K562 (cell line): ENCODE measurements at regions not wholly inside any gene's neighbourhood (a gene's known extent, or its start where the extent isn't known, plus 50 kb on each side); places are given as distances from the start of the nearest gene placed in this dataset.

Experiments used
- ATAC-seq: fragments of 200-7000 bp; cut with Tn5 transposase; 3 replicates; pipeline ENCODE4 v1.9.1; 2020; ENCODE audit warnings: moderate library complexity
- BruUV-seq: library from RNA; stranded (reverse); fragments of 400-500 nt; replicated peaks from 2 replicates; lab custom pipeline; 2021; lab: Mats Ljungman, UMichigan
- CTCF ChIA-PET: fragments of 300-600 bp; formaldehyde crosslinking; extraction: SDS; loops from one replicate; lab custom pipeline; 2021; ENCODE audit warnings: low intra/inter-chr PET ratio; lab: Yijun Ruan, JAX
- POLR2A ChIA-PET: fragments of 300-600, 350-650 bp; sonication (Branson Sonifier 250); formaldehyde crosslinking; extraction: SDS; loops from one replicate; lab custom pipeline; 2021; ENCODE audit warnings: antibody characterized with exemption, inconsistent platforms; lab: Yijun Ruan, JAX
- DNase-seq, 4 experiments: peaks; one replicate each; pipeline versions ENCODE4 v3.0.0 to v3.0.0-alpha.2; 2011 to 2018; ENCODE audit warnings: low spot score in 3 of 4, mixed read lengths in 3 of 4; ENCODE audit errors: extremely low read depth in 1 of 4
- FAIRE-seq: peaks from 2 replicates; lab custom pipeline; 2011; peaks lifted over from hg19 to GRCh38; lab: Jason Lieb, UNC
- H2AFZ ChIP-seq: 2 replicates; pipeline ENCODE4 v1.6.0; 2011; ENCODE audit warnings: low read depth, low read length, control low read depth, inconsistent platforms
- H3K27ac ChIP-seq: fragments of 200-600 bp; 3 replicates; pipeline ENCODE4 v1.8.0; 2011; ENCODE audit warnings: low read depth, mild to moderate bottlenecking, control low read depth, inconsistent platforms, low read length, moderate library complexity, mixed read lengths; ENCODE audit errors: extremely low read depth
- H3K27me3 ChIP-seq, 2 experiments: fragments of 300-600 bp in 1 of 2; 2 replicates in 1 of 2; 3 replicates in 1 of 2; pipeline versions ENCODE4 v1.6.0 to v1.8.0; 2011; ENCODE audit warnings: inconsistent platforms in 2 of 2, low read length in 2 of 2, mild to moderate bottlenecking in 1 of 2, mixed read lengths in 1 of 2, moderate library complexity in 1 of 2; ENCODE audit not compliant: control insufficient read depth in 2 of 2, insufficient read depth in 2 of 2
- H3K36me3 ChIP-seq: fragments of 300-600 bp; 3 replicates; pipeline ENCODE4 v1.8.0; 2011; ENCODE audit warnings: mild to moderate bottlenecking, low read length, inconsistent platforms; ENCODE audit not compliant: control insufficient read depth, insufficient read depth
- H3K4me1 ChIP-seq, 2 experiments: fragments of 200-600 bp in 1 of 2; replicated peaks in 1 of 2; 2 replicates in 1 of 2; 3 replicates in 1 of 2; pipeline versions ENCODE4 v1.5.1 to v1.8.0; 2011; ENCODE audit warnings: inconsistent platforms in 2 of 2, low read length in 2 of 2, mild to moderate bottlenecking in 1 of 2, mixed read lengths in 1 of 2, moderate library complexity in 1 of 2; ENCODE audit not compliant: control insufficient read depth in 2 of 2, insufficient read depth in 2 of 2
- H3K4me2 ChIP-seq: 2 replicates; pipeline ENCODE4 v1.6.1; 2011; ENCODE audit warnings: low read length, control low read depth, inconsistent platforms, mixed read lengths; ENCODE audit not compliant: insufficient read depth
- H3K4me3 ChIP-seq: fragments of 200-600 bp; sonication (generic), shearing (Covaris generic); 2 replicates; pipeline ENCODE4 v1.5.1; 2016; ENCODE audit warnings: control low read depth, inconsistent platforms
- H3K79me2 ChIP-seq: fragments of 200-600 bp; 3 replicates; pipeline ENCODE4 v1.8.0; 2011; ENCODE audit warnings: low read length, inconsistent platforms; ENCODE audit not compliant: control insufficient read depth, insufficient read depth
- H3K9ac ChIP-seq, 2 experiments: 2 replicates each; pipeline versions ENCODE4 v1.6.0 to v1.6.1; 2011; ENCODE audit warnings: low read depth in 2 of 2, low read length in 2 of 2, control low read depth in 1 of 2, inconsistent platforms in 1 of 2, mild to moderate bottlenecking in 1 of 2, mixed read lengths in 1 of 2; ENCODE audit not compliant: insufficient read depth in 1 of 2
- H3K9me1 ChIP-seq: one replicate; pipeline ENCODE4 v1.6.0; 2011; ENCODE audit warnings: inconsistent platforms, mild to moderate bottlenecking, low read length, moderate library complexity; ENCODE audit not compliant: control insufficient read depth, insufficient read depth
- H3K9me3 ChIP-seq: replicated peaks from 2 replicates; pipeline ENCODE4 v1.5.1; 2011; ENCODE audit warnings: low read depth, low read length, inconsistent platforms; ENCODE audit not compliant: control insufficient read depth, insufficient read depth
- H4K20me1 ChIP-seq: replicated peaks from 2 replicates; pipeline ENCODE4 v1.6.1; 2011; ENCODE audit warnings: low read length, inconsistent platforms, mixed read lengths; ENCODE audit not compliant: control insufficient read depth, insufficient read depth
- RBM25 ChIP-seq: fragments of 200-400 bp; formaldehyde crosslinking; IDR thresholded peaks from 2 replicates; pipeline ENCODE4 v1.6.1; 2018; ENCODE audit warnings: low read length, low read depth, moderate library complexity; ENCODE audit not compliant: severe bottlenecking
- ZHX1 ChIP-seq: fragments of 150-350 bp; conservative IDR thresholded peaks from 2 replicates; pipeline ENCODE4 v1.6.1; 2014; ENCODE audit warnings: low read length
- WGBS: fragments of 100-300 bp; shearing (Covaris generic); methylation state at CpG from one replicate; pipeline ENCODE4 v1.1.6; 2016; ENCODE audit warnings: low coverage, mixed read lengths; ENCODE audit not compliant: insufficient coverage; ENCODE audit errors: missing lambda C conversion rate; 5-methylcytosine and 5-hydroxymethylcytosine counted together
- in situ Hi-C: fragments of 300-500 bp; cut with MboI; formaldehyde crosslinking; loops from 4 replicates; pipeline ENCODE4 v1.15.0; 2018; ENCODE audit warnings: inconsistent platforms, mixed read lengths
- intact Hi-C: fragments of 100-400 bp; cut with micrococcal nuclease; formaldehyde crosslinking; loops from 2 replicates; pipeline ENCODE4 v1.14.2; 2022

GRCh38 chr1:56426587-56427381, 152.6 kb downstream of the PLPP3 start:
- Histone ChIP-seq H3K4me1 (no peaks in the 10 kb centered on the region), H3K9me3 (no peaks in the 10 kb centered on the region), H3K4me3 (no peak overlapping the region), H3K27ac (no peak overlapping the region), H3K36me3 (no peaks in the 10 kb centered on the region), H3K4me2 (no peak overlapping the region), H3K9me1 (no peaks in the 10 kb centered on the region), H3K79me2 (no peaks in the 10 kb centered on the region), H3K27me3 (no peaks in the 10 kb centered on the region), H2AFZ (no peak overlapping the region), H3K9ac (no peak overlapping the region), H4K20me1 (no peaks in the 10 kb centered on the region)
- DNase-seq (no peak), FAIRE-seq (no peak), ATAC-seq (no peak)
- BruUV-seq = no TSS peak
- CTCF ChIA-PET = no interaction called here
- 0% methylated on average over 1 of the region's 1 CpG for WGBS
- POLR2A ChIA-PET = interaction anchor here (0.6 to 0.8 kb wide), 2 partner anchors 21 to 310 kb away, joined by 3 read pairs; no protein-coding TSS in a partner anchor
- intact Hi-C loops = no loop called here
- in situ Hi-C loops = no loop called here
- peak; percentile 86 for TF ChIP-seq RBM25
- TF ChIP-seq ZHX1 = no peak
